ENCODE measurements at regions not wholly inside any gene's neighbourhood (a gene's known extent, or its start where the extent isn't known, plus 50 kb on each side); places are given as distances from the start of the nearest gene placed in this dataset.

- TF ChIP-seq CTCF (IDR thresholded peaks at IDR 0.05) (no peak), POLR2A (IDR thresholded peaks at IDR 0.05) (no peak)
Observed at GRCh38 chr1:29914936-29915335, 678.6 kb downstream of the PTPRU start.

Data from thyroid gland (tissue), 4 donors.